Head of caudate nucleus (tissue), 42 donors: ENCODE measurements at regions not wholly inside any gene's neighbourhood (a gene's known extent, or its start where the extent isn't known, plus 50 kb on each side); places are given as distances from the start of the nearest gene placed in this dataset.
"Not testable (repeated sequence)": the region's sequence is repeated elsewhere in the genome, so short reads cannot be mapped to it uniquely, and the experiment has no call there.

Experiments
- DNase-seq, 42 donors: peaks; one replicate each; pipeline versions ENCODE4 v3.0.0 to v3.0.0-alpha.2; 2020 to 2021; ENCODE audit warnings: mixed read lengths in 7 of 42
- intact Hi-C: fragments of 100-400 bp; cut with DNase I; formaldehyde crosslinking; loops from one replicate; pipeline ENCODE4 v1.15.0; 2022

DNA sequence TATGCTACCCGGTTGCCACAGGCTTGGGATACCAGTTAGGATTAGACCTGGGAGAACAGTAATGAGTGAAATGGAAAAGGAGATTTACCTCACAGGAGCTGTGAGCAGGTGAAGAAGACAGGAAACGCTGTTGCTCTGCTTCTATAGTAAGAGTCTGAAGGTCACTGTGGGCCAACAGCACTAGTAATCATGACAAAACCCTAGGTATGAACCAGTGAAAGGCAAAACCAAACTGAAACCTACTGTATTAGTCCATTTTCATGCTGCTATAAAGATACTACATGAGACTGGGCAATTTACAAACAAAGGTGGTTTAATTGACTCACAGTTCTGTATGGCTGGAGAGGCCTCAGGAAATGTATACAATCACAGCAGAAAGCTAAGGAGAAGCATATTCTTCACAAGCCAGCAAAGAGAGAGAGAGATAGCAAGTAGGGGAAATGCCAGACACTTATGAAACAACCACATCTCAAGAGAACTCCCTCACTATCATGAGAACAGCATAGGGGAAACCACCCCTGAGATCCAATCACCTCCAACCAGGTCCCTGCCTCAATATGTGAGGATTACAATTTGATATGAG lies 736.7 kb upstream of the INTU start:
- no peak for DNase-seq
- intact Hi-C loops, result no loop called here

DNA sequence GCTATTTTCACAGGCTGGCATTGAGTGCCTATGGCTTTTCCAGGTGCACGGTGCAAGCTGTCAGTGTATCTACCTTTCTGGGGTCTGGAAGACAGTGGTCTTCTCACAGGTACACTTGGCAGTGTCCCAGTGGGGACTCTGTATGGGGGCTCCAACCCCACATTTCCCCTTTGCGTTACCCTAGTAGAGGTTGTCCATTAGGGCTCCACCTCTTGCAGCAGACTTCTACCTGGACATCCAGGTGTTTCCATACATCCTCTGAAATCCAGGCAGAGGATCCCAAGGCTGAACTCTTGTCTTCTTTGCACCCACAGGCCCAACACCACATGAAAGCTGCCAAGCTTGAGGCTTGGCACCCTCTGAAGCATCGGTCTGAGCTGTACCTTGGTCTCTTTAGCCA lies 735.7 kb upstream of the INTU start:
- DNase-seq, result no peak
- intact Hi-C loops, result no loop called here

GRCh38 chr4:126898815-126899214 lies 733.9 kb upstream of the INTU start:
- DNase-seq, result no peak
- intact Hi-C loops, result no loop called here

DNA sequence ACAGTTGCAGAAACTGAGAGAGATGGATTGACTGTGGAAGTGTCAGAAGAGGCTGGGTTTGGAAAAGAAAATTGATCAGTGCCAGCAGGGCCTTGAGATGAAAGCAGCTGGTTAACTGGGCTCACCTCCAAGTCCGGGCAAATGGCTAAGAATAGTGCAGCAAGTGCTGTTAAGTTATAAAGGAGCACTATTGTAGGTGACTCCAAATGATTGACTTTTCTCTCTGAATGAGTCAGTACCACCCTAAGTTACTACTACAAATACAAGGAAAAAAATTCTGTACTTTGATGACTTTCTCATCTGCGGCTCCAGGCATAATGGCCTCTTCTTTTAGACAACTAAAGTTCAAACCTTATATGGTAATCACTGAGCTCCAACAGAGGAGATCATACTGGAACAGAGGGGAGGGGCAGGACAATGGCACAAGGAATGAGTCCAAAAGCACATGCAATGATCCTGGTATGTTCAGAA lies 733.4 kb upstream of the INTU start:
- peak in 2 of 42 donors; percentile 7 for DNase-seq
- intact Hi-C loops, result no loop called here

- intact Hi-C loops, result no loop called here
- DNase-seq, result no peak
These were observed 726.3 kb upstream of the INTU start for GRCh38 chr4:126906466-126906865.

GRCh38 chr4:126907389-126907788 lies 725.4 kb upstream of the INTU start:
- intact Hi-C loops, result no loop called here

DNA sequence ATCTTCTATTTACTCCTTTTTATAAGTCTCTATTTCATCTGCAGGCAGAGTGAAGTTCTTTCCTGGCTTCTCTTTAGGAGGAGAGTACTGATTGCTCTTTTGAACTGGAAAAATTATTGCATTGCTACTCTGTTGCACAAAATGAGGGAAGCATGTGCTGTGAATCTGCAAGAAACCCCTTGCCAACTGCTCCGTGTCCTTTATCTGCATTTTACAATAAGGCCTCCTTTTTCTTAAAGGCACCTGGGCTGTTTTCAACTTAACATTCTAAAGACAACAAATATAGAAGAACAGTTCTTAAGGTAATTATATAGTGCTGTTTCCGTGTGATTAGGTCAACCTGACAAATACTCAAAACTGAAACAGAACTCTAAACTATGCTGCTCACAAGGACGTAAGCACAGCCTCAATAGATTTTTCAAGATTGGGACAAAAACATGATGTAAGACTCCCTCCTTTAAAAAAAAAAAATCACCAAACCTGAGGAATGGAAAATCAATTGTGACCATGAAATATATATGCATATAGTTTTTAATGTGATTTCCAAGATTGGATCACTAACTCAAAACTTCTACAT lies 716.6 kb upstream of the INTU start:
- intact Hi-C loops, result no loop called here
- no peak for DNase-seq

More at GRCh38 chr4:126907389-126907788, 725.4 kb upstream of the INTU start:
- no peak for DNase-seq

DNA sequence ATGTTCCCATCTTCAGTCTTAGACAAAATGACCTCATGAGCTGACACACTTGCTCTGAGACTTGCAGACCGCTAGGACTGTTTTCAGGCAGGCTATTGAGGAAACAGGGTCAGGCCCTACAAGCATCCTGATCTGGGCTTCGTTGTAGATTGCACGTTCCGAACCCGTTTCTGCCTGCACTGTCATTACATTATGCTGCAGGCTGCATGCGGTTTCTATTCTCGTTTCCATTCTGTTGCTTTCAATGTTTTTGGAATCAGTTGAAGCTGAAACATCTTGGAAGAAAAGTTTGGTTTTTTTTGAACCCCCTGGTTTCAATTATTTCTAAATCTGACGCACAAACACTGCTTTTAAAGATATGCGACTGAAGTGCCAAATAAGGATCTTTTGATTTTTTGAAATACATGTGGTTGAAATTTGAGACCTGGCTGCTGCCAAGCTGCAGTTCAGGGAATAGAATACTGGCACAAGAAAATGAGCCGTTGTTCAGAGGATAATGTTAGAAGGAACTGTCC lies 716.1 kb upstream of the INTU start:
- no peak for DNase-seq
- intact Hi-C loops, result no loop called here

GRCh38 chr4:126922328-126922938 lies 710.3 kb upstream of the INTU start:
- intact Hi-C loops, DNase-seq: not testable (repeated sequence)

DNA sequence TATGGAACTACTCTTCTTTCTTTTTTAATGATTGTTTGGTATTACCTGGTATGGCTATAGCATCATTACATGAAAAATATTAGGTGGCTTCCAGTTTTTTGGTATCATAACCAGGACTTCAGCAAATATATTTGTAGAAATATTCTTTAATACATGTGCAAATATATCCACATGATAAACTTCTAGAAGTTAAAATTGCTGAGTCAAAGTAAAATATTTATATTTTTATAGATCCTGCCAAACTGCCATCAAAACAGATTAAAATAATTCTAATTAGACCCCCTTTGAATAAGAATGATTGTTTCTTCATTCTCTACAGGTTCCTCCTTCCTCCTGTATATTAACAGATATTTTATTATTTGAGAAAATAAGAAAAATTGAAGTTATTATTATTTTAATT lies 708.5 kb upstream of the INTU start:
- DNase-seq, result no peak
- intact Hi-C loops, result no loop called here

DNA sequence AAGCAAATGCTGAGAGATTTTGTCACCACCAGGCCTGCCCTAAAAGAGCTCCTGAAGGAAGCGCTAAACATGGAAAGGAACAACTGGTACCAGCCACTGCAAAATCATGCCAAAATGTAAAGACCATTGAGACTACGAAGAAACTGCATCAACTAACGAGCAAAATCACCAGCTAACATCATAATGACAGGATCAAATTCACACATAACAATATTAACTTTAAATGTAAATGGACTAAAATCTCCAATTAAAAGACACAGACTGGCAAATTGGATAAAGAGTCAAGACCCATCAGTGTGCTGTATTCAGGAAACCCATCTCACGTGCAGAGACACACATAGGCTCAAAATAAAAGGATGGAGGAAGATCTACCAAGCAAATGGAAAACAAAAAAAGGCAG lies 702.7 kb upstream of the INTU start:
- intact Hi-C loops, DNase-seq: not testable (repeated sequence)

DNA sequence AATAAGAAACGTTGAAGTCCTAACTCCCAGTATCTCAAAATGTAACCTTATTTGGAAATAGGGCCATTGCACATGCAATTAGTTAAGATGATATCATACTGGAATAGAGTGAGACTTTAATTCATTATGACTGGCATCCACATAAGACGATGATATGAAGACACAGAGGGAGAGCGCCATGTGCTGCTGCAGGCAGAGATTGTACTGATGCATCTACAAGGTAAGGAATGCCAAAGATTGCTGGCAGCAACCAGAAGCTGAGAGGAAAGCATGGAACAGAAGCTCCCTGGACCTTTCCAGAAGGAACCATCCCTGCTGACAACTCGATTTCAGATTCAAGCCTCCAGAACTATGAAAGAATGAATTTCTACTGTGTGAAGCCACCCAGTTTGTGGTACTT lies 697.0 kb upstream of the INTU start:
- intact Hi-C loops, result no loop called here
- DNase-seq, result no peak

DNA sequence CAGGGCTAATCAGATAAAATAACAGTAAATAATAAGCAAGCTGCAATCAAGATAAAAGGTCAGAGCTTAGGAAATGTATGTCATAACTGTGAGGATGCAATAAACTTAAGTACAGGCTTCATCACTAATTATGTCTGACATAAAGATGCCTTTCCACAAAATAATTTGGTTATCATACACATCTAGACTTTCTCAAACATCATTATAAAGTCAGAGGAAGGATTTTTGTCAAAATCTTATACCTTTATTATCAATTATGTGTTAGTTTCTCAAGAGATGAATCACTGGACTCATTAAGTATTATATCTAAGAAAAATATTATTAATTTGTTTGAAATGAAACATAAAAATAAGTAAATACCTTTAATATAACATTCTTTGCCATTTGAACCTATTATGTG lies 695.4 kb upstream of the INTU start:
- intact Hi-C loops, result no loop called here
- no peak for DNase-seq

DNA sequence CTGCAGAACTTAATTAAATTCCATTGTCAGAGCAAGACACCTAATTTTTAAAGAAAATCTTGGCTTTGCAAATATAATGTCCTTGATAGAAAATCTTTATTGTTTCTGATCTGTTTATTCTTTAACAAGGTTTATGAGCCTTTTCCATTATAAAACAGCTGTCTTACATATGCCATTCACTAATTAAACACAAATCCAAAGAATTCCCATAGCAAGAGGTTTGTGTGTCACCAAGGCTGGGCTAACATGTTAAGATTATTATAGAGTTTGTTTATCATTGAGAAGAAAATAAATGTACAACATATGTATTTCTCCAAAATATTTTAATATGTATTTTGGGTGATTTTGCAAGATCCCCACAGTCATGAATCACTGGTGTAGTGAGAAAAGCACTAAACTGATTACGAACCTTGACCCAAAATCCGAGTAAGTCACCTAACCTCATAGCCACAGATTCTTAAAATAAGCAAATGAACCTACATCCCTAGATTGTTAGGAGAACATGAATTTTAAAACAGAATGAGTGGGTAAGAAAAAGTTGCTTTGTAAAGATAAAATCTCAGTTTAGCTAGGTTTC lies 694.8 kb upstream of the INTU start:
- DNase-seq, result no peak
- intact Hi-C loops, result no loop called here

- intact Hi-C loops, result no loop called here
- DNase-seq, result no peak
These were observed 693.4 kb upstream of the INTU start for GRCh38 chr4:126939401-126939800.

DNA sequence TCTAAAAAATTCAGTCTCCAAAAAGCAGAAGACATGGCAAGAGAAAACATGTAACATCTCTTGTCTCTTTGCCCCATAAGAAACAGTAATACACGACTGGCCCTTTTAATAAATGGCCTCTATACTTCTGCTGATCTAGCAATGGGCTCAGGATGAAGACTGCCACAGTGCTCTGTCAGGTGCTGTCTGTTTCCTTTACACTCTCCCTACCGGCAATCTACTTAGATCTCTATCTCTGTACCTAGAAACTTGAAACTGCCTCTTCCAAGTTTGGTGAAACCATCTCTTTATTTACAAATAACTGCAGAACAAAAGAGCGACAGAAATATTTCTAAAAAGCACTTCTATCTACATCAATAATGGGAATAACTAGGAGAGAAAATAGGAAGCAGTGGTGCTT lies 685.2 kb upstream of the INTU start:
- DNase-seq, result no peak
- intact Hi-C loops, result no loop called here

- intact Hi-C loops, result no loop called here
- DNase-seq, result no peak
These were observed 678.0 kb upstream of the INTU start for GRCh38 chr4:126954537-126955291.

GRCh38 chr4:126955292-126956183 lies 677.2 kb upstream of the INTU start:
- DNase-seq, result no peak
- intact Hi-C loops, result no loop called here
